Stimulated activated CD8-positive, alpha-beta memory T cell treated with anti-CD3 and anti-CD28 coated beads, Interleukin-15, amount 100 ng/mL, for 4 hours (primary cell): ENCODE measurements at regions not wholly inside any gene's neighbourhood (a gene's known extent, or its start where the extent isn't known, plus 50 kb on each side); places are given as distances from the start of the nearest gene placed in this dataset.
"Not testable (repeated sequence)": the region's sequence is repeated elsewhere in the genome, so short reads cannot be mapped to it uniquely, and the experiment has no call there.

ENCODE experiments used
- DNase-seq, 2 donors: peaks; one replicate each; pipeline ENCODE4 v3.0.0-alpha.2; 2020; ENCODE audit warnings: low read depth in 2 of 2

DNA sequence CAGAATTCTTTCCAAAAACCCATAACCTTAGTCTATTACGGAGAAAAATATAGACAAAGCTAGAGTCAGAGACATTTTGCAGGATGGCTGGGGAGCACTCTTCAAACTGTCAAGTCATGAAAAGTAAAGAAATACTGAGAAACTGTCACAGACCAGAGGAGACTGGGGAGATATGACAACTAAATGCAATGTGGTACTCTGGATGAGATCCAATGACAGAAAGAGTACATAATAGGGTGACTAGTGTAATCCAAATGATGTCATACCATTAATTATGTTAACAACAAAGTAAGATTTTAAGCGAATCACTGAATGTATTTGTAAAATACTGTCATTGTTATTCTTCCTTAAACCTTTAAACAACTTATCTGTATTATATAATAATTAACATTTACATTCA lies 393.8 kb downstream of the LIG4 start:
- DNase-seq: no peak

GRCh38 chr13:107819071-107819470 lies 396.3 kb downstream of the LIG4 start:
- DNase-seq: no peak

DNA sequence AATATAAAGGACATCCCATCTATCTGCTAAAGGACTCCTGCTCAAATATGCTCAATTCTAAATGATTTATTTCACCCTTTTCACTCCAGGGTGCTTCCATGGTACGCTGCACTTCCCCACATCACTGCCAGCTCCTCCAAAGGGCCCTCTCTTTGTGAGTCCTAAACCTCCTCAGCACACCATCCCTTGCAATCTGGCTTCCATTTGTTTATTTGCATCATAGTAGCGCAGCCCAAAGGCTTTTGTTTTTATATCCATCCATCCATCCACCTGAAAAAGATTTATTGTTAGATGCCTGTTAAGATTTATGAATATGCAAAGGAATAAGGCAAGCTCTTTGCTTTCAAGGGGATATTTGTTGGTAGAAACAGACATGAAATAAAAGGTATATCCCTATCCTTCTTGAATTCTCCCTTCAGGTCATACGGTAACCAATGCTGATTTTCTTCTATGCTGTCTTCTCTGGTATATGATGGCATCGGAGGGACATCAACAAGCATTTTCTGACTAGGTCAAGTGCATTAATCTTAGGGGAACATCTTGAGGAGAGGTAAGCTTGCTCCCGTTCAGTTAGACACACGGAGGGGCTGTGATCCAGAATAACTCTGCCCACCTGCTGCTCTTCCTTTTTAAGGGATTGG lies 397.6 kb downstream of the LIG4 start:
- no peak for DNase-seq

DNA sequence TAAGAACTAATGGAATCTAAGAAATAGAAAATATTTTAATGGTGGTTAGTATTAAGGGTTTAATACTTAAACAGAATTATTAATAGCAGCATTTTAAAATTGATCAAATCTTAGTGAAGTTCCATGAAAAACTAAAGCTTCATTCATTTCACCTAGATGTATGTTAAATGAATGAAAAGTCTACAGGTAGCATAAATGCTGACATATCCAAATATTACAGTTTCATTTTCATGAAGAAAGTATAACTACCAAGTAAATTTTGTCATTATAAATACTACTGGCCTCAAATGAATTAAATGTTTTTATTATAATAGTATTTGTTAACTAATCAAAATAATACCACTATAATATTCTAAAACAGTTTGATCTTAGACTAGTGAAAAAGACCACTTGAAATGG lies 403.3 kb downstream of the LIG4 start:
- no peak for DNase-seq

GRCh38 chr13:107811233-107812013 lies 403.9 kb downstream of the LIG4 start:
- DNase-seq: no peak

DNA sequence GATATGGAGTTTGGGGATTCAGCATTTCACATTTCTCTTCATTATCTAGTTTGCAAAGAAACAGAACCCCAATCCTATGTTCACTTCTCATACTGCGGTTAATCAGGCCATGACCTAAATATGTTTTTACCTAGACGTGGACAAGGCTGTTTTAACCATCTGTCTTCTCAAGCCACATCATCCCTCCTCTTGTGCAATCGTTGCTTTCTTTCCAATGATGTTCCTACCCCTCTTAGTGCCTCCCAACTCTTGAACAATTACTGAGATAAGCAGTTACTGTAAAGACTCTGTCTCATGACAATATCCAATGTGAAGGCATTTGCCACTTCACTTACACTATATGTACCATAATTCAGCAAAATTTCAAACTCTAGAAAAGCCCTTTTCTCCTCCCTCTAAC lies 406.2 kb downstream of the LIG4 start:
- no peak for DNase-seq

DNA sequence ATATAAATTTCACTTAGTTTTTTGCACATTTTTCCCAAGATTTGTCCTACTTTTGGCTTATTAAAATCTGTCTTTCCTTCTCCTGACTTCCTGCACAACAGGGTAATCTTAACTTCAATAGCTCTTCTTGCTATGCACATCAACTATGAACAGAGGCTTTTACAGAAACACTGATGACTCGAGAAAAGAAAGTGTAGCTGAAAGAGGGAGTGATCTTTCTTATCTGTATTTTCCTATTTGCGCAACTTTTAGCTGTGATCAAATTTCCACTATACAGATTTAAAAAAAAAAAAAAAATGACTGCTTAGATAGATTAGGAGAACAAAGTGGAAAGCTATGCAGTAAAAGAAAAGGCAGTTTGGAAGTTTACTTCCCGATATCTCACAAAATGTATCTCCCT lies 406.9 kb downstream of the LIG4 start:
- DNase-seq: no peak

DNA sequence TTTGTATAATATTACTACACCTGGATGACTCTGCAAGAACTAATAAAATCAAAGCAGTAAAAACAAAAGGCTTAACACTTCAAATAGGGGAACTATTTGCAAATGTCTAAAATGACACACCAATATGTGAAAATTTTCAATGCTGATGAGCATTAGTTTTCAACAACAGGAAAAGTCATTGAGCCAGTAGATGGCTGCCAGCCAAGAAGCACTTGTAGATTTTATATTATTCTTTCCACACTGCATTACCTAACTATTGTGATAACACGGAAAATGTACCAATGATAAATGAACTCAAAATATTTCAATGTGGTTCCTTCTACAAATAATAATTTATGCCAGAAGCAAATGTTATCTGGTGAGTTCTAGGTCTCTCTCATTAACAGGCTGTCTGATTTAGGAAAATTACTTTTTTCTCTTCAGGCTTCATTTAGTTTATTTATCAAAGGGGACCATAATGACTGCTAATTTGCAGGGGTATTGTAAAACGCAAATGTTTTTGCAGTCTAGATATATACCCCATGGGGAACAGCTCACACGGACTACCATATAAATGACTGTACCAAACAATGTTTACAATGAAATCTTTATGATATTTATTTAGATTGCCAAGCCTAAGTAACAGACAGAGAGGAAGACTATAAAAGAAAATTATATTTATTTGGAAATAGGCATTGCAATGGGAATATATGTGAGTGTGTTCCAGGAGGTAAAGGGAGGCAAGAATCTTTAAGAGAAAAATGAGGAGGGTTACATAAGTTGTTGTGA lies 407.8 kb downstream of the LIG4 start:
- no peak for DNase-seq

GRCh38 chr13:107806726-107807125 lies 408.6 kb downstream of the LIG4 start:
- no peak for DNase-seq

- no peak for DNase-seq
These were observed 411.4 kb downstream of the LIG4 start for GRCh38 chr13:107803822-107804495.

- DNase-seq: no peak
These were observed 413.7 kb downstream of the LIG4 start for GRCh38 chr13:107801621-107802020.

- no peak for DNase-seq
These were observed 416.3 kb downstream of the LIG4 start for GRCh38 chr13:107799001-107799400.

- DNase-seq: no peak
These were observed 424.9 kb downstream of the LIG4 start for GRCh38 chr13:107790397-107790796.

- no peak for DNase-seq
These were observed 426.7 kb downstream of the LIG4 start for GRCh38 chr13:107788464-107789165.

DNA sequence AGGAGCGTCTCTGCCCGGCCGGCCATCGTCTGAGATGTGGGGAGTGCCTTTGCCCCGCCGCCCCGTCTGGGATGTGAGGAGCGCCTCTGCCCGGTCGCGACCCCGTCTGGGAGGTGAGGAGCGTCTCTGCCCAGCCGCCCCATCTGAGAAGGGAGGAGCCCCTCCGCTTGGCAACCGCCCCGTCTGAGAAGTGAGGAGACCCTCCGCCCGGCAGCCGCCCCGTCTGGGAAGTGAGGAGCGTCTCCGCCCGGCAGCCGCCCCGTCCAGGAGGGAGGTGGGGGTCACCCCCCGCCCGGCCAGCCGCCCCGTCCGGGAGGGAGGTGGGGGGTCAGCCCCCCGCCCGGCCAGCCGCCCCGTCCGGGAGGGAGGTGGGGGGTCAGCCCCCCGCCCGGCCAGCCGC lies 432.7 kb downstream of the LIG4 start:
- not testable (repeated sequence) for DNase-seq

GRCh38 chr13:107778094-107778493 lies 437.2 kb downstream of the LIG4 start:
- no peak for DNase-seq

DNA sequence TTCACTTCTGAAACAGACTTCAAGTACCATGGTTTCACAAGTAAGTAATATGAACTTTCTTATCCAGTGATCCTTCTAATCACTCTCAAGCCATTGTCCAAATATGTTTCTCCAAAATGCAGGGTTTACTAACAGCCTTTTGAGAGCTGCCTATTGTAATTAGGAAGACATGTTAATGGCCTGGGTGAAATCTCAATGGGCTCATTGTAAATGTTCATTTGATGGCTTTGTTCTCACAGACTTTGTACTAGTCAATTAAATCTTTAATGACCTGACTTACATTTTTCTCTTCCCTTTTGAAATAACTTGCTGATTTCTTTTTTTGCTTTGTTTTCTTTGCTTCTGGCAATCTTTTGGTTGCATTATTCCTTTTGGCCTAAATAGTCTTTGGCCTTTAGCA lies 444.8 kb downstream of the LIG4 start:
- DNase-seq: no peak

- no peak for DNase-seq
These were observed 448.2 kb downstream of the LIG4 start for GRCh38 chr13:107767119-107767518.

DNA sequence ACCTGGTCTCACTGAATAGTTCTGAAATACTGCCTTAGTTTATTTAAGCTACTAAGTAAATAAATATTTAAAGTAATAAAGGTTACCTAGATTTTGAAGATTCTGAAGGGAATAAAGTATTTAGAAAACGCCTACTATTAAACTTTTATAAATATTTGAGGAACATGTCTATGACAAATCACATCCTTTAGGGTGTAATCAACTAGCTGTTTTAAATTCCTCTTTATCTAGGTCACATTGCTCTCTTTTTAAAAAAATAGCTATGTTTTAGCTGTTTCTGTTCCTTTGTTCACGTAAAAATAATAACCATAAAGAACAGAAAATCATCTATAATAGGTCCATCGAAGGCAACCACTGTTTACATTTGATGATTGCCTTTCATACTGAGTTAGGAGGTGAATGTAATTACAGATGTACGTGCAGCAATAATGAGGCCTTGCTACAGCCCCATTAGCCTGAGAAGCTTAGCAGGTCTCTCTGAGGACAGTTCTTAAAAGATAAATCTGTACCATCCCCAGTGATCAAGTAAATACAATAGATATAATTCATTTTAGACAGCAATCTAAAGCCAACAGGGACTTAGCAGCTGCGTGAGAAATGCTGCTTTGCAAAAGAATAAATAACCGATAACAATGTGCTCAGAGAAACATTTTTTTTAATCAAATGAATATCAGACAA lies 449.5 kb downstream of the LIG4 start:
- no peak for DNase-seq

- DNase-seq: no peak
These were observed 451.3 kb downstream of the LIG4 start for GRCh38 chr13:107764046-107764445.

- no peak for DNase-seq
These were observed 461.6 kb downstream of the LIG4 start for GRCh38 chr13:107753748-107754147.
